Stimulated activated memory B cell treated with anti-CD40 and anti-IgM and Interleukin-4, amounts not matched to agents 10 μg/mL and 1 μg/mL and 100 μg/mL, for 72 hours (primary cell): ENCODE measurements at regions not wholly inside any gene's neighbourhood (a gene's known extent, or its start where the extent isn't known, plus 50 kb on each side); places are given as distances from the start of the nearest gene placed in this dataset.
A peak's percentile ranks its signal among the peaks of the same experiment; 100 is the strongest.

Experiments
- ATAC-seq: fragments of 150-1000 bp; cut with Tn5 transposase; 2 replicates; pipeline ENCODE4 v1.10.0; 2021
- H3K27ac Mint-ChIP-seq: one replicate; pipeline ENCODE4 v1.8.0; 2022; ENCODE audit warnings: mild to moderate bottlenecking, mixed read lengths
- H3K27me3 Mint-ChIP-seq: one replicate; pipeline ENCODE4 v1.8.0; 2022; ENCODE audit warnings: mixed read lengths
- H3K36me3 Mint-ChIP-seq: one replicate; pipeline ENCODE4 v1.8.0; 2022; ENCODE audit warnings: mixed read lengths
- H3K4me1 Mint-ChIP-seq: one replicate; pipeline ENCODE4 v1.8.0; 2022; ENCODE audit warnings: mixed read lengths
- H3K4me3 Mint-ChIP-seq: one replicate; pipeline ENCODE4 v1.8.0; 2022; ENCODE audit warnings: mild to moderate bottlenecking, moderate library complexity, mixed read lengths
- H3K9me3 Mint-ChIP-seq: one replicate; pipeline ENCODE4 v1.8.0; 2022; ENCODE audit warnings: mixed read lengths

- ATAC-seq = no peak
- H3K9me3 Mint-ChIP-seq = peaks cover 6% of the 10 kb centered on the region
- H3K36me3 Mint-ChIP-seq = no peaks in the 10 kb centered on the region
- H3K27me3 Mint-ChIP-seq = peaks cover 32% of the 10 kb centered on the region
- H3K4me3 Mint-ChIP-seq = no peak overlapping the region
- no peak overlapping the region for H3K27ac Mint-ChIP-seq
- peaks cover 9% of the 10 kb centered on the region for H3K4me1 Mint-ChIP-seq
Observed at GRCh38 chr2:172279214-172279613, 148.2 kb upstream of the ITGA6 start.

GRCh38 chr2:172279813-172280212 lies 147.6 kb upstream of the ITGA6 start:
- Mint-ChIP-seq H3K27ac (no peak overlapping the region), H3K27me3 (peaks cover 31% of the 10 kb centered on the region), H3K9me3 (peaks cover 6% of the 10 kb centered on the region), H3K4me1 (peaks cover 9% of the 10 kb centered on the region), H3K4me3 (no peak overlapping the region), H3K36me3 (no peaks in the 10 kb centered on the region)
- ATAC-seq = no peak

GRCh38 chr2:172280571-172281361 lies 146.6 kb upstream of the ITGA6 start:
- peaks cover 9% of the 10 kb centered on the region for H3K4me1 Mint-ChIP-seq
- ATAC-seq = peak; percentile 73
- H3K36me3 Mint-ChIP-seq = no peaks in the 10 kb centered on the region
- no peak overlapping the region for H3K4me3 Mint-ChIP-seq
- no peak overlapping the region for H3K27ac Mint-ChIP-seq
- H3K27me3 Mint-ChIP-seq = peaks cover 21% of the 10 kb centered on the region
- peaks cover 6% of the 10 kb centered on the region for H3K9me3 Mint-ChIP-seq

- no peaks in the 10 kb centered on the region for H3K36me3 Mint-ChIP-seq
- no peak overlapping the region for H3K4me3 Mint-ChIP-seq
- ATAC-seq = no peak
- H3K9me3 Mint-ChIP-seq = peaks cover 5% of the 10 kb centered on the region
- peaks cover 9% of the 10 kb centered on the region for H3K4me1 Mint-ChIP-seq
- no peak overlapping the region for H3K27ac Mint-ChIP-seq
- peaks cover 10% of the 10 kb centered on the region for H3K27me3 Mint-ChIP-seq
Observed at GRCh38 chr2:172281648-172282570, 145.5 kb upstream of the ITGA6 start.

- Mint-ChIP-seq H3K4me1 (peaks cover 9% of the 10 kb centered on the region), H3K9me3 (no peaks in the 10 kb centered on the region), H3K36me3 (no peaks in the 10 kb centered on the region), H3K27me3 (no peaks in the 10 kb centered on the region), H3K27ac (no peak overlapping the region), H3K4me3 (no peak overlapping the region)
- no peak for ATAC-seq
Observed at GRCh38 chr2:172282944-172283343, 144.4 kb upstream of the ITGA6 start.

GRCh38 chr2:172283476-172283875 lies 143.9 kb upstream of the ITGA6 start:
- Mint-ChIP-seq H3K36me3 (no peaks in the 10 kb centered on the region), H3K4me3 (no peak overlapping the region), H3K9me3 (no peaks in the 10 kb centered on the region), H3K4me1 (peaks cover 9% of the 10 kb centered on the region), H3K27me3 (no peaks in the 10 kb centered on the region), H3K27ac (no peak overlapping the region)
- ATAC-seq = no peak

GRCh38 chr2:172284209-172284608 lies 143.2 kb upstream of the ITGA6 start:
- no peak for ATAC-seq
- Mint-ChIP-seq H3K4me1 (peaks cover 9% of the 10 kb centered on the region), H3K27me3 (no peaks in the 10 kb centered on the region), H3K36me3 (no peaks in the 10 kb centered on the region), H3K9me3 (no peaks in the 10 kb centered on the region), H3K27ac (no peak overlapping the region), H3K4me3 (no peak overlapping the region)

GRCh38 chr2:172285010-172285621 lies 142.3 kb upstream of the ITGA6 start:
- Mint-ChIP-seq H3K27ac (no peak overlapping the region), H3K4me1 (peaks cover 9% of the 10 kb centered on the region), H3K27me3 (no peaks in the 10 kb centered on the region), H3K4me3 (no peak overlapping the region), H3K9me3 (no peaks in the 10 kb centered on the region), H3K36me3 (no peaks in the 10 kb centered on the region)
- ATAC-seq = no peak

- Mint-ChIP-seq H3K27me3 (no peaks in the 10 kb centered on the region), H3K27ac (no peak overlapping the region), H3K4me3 (no peak overlapping the region), H3K36me3 (no peaks in the 10 kb centered on the region), H3K9me3 (no peaks in the 10 kb centered on the region), H3K4me1 (peaks cover 5% of the 10 kb centered on the region)
- no peak for ATAC-seq
Observed at GRCh38 chr2:172285760-172286159, 141.6 kb upstream of the ITGA6 start.

GRCh38 chr2:172287190-172287589 lies 140.2 kb upstream of the ITGA6 start:
- ATAC-seq = no peak
- H3K27me3 Mint-ChIP-seq = no peaks in the 10 kb centered on the region
- no peak overlapping the region for H3K4me3 Mint-ChIP-seq
- no peaks in the 10 kb centered on the region for H3K36me3 Mint-ChIP-seq
- no peaks in the 10 kb centered on the region for H3K9me3 Mint-ChIP-seq
- no peak overlapping the region for H3K27ac Mint-ChIP-seq
- no peaks in the 10 kb centered on the region for H3K4me1 Mint-ChIP-seq

GRCh38 chr2:172287605-172288315 lies 139.6 kb upstream of the ITGA6 start:
- no peaks in the 10 kb centered on the region for H3K36me3 Mint-ChIP-seq
- H3K9me3 Mint-ChIP-seq = no peaks in the 10 kb centered on the region
- no peak overlapping the region for H3K4me3 Mint-ChIP-seq
- H3K4me1 Mint-ChIP-seq = no peaks in the 10 kb centered on the region
- no peak for ATAC-seq
- H3K27me3 Mint-ChIP-seq = no peaks in the 10 kb centered on the region
- H3K27ac Mint-ChIP-seq = no peak overlapping the region

- no peaks in the 10 kb centered on the region for H3K9me3 Mint-ChIP-seq
- no peak overlapping the region for H3K4me3 Mint-ChIP-seq
- peaks cover 2% of the 10 kb centered on the region for H3K27me3 Mint-ChIP-seq
- no peak overlapping the region for H3K27ac Mint-ChIP-seq
- ATAC-seq = no peak
- H3K36me3 Mint-ChIP-seq = no peaks in the 10 kb centered on the region
- no peaks in the 10 kb centered on the region for H3K4me1 Mint-ChIP-seq
Observed at GRCh38 chr2:172288603-172289002, 138.8 kb upstream of the ITGA6 start.

GRCh38 chr2:172293952-172294351 lies 133.4 kb upstream of the ITGA6 start:
- no peak for ATAC-seq
- H3K27ac Mint-ChIP-seq = no peak overlapping the region
- H3K4me3 Mint-ChIP-seq = no peak overlapping the region
- H3K27me3 Mint-ChIP-seq = peaks cover 23% of the 10 kb centered on the region
- H3K9me3 Mint-ChIP-seq = no peaks in the 10 kb centered on the region
- H3K36me3 Mint-ChIP-seq = no peaks in the 10 kb centered on the region
- H3K4me1 Mint-ChIP-seq = no peaks in the 10 kb centered on the region

- Mint-ChIP-seq H3K27me3 (peaks cover 32% of the 10 kb centered on the region), H3K36me3 (no peaks in the 10 kb centered on the region), H3K4me1 (no peaks in the 10 kb centered on the region), H3K4me3 (no peak overlapping the region), H3K27ac (no peak overlapping the region), H3K9me3 (no peaks in the 10 kb centered on the region)
- no peak for ATAC-seq
Observed at GRCh38 chr2:172294983-172295382, 132.4 kb upstream of the ITGA6 start.

- Mint-ChIP-seq H3K27ac (no peak overlapping the region), H3K4me3 (no peak overlapping the region)
Observed at GRCh38 chr2:172295677-172296076, 131.7 kb upstream of the ITGA6 start.

More at GRCh38 chr2:172295677-172296076, 131.7 kb upstream of the ITGA6 start:
- Mint-ChIP-seq H3K4me1 (no peaks in the 10 kb centered on the region), H3K36me3 (no peaks in the 10 kb centered on the region), H3K27me3 (peaks cover 32% of the 10 kb centered on the region), H3K9me3 (peaks cover 2% of the 10 kb centered on the region)
- ATAC-seq = no peak
